Liver (tissue), 7 donors: ENCODE measurements at regions not wholly inside any gene's neighbourhood (a gene's known extent, or its start where the extent isn't known, plus 50 kb on each side); places are given as distances from the start of the nearest gene placed in this dataset.
"Not testable (repeated sequence)": the region's sequence is repeated elsewhere in the genome, so short reads cannot be mapped to it uniquely, and the experiment has no call there.

Experiments used
- DNase-seq: peaks from one replicate; pipeline ENCODE4 v3.0.0-alpha.2; 2017; ENCODE audit warnings: low spot score
- H3K27ac ChIP-seq, 2 donors: one replicate each; pipeline ENCODE4 v1.7.0; 2013; ENCODE audit warnings: inconsistent platforms in 2 of 2, low read length in 2 of 2, control low read depth in 1 of 2, low read depth in 1 of 2, mild to moderate bottlenecking in 1 of 2
- H3K27me3 ChIP-seq, 4 donors: one replicate each; pipeline versions ENCODE4 v1.6.1 to v1.7.0; 2013; ENCODE audit warnings: low read length in 3 of 4, inconsistent platforms in 1 of 4, mild to moderate bottlenecking in 1 of 4, moderate library complexity in 1 of 4; ENCODE audit not compliant: control insufficient read depth in 4 of 4, insufficient read depth in 4 of 4
- H3K36me3 ChIP-seq, 4 donors: one replicate each; pipeline versions ENCODE4 v1.6.1 to v1.7.0; 2013; ENCODE audit warnings: low read length in 3 of 4, mild to moderate bottlenecking in 3 of 4, low read depth in 1 of 4, moderate library complexity in 1 of 4; ENCODE audit not compliant: control insufficient read depth in 4 of 4, insufficient read depth in 3 of 4
- H3K4me1 ChIP-seq, 4 donors: one replicate each; pipeline versions ENCODE4 v1.6.1 to v1.7.0; 2013; ENCODE audit warnings: low read length in 3 of 4, mild to moderate bottlenecking in 3 of 4, moderate library complexity in 1 of 4; ENCODE audit not compliant: control insufficient read depth in 4 of 4, insufficient read depth in 4 of 4
- H3K4me3 ChIP-seq, 3 donors: one replicate each; pipeline versions ENCODE4 v1.6.1 to v1.7.0; 2013; ENCODE audit warnings: low read length in 3 of 3, control low read depth in 1 of 3, low read depth in 1 of 3, mild to moderate bottlenecking in 1 of 3
- H3K9ac ChIP-seq, 2 donors: one replicate each; pipeline ENCODE4 v1.7.0; 2013; ENCODE audit warnings: low read length in 2 of 2, mild to moderate bottlenecking in 2 of 2, moderate library complexity in 2 of 2, control low read depth in 1 of 2, low read depth in 1 of 2
- H3K9me3 ChIP-seq, 4 donors: one replicate each; pipeline versions ENCODE4 v1.6.1 to v1.7.0; 2013; ENCODE audit warnings: low read length in 3 of 4; ENCODE audit not compliant: control insufficient read depth in 4 of 4
- RAD21 ChIP-seq, 2 donors: IDR thresholded peaks; 2 replicates each; pipeline ENCODE4 v1.6.1; 2016; ENCODE audit warnings: antibody characterized with exemption in 2 of 2, mild to moderate bottlenecking in 2 of 2
- WGBS: extraction: QIAGEN DNeasy Blood & Tissue Kit; methylation state at CpG from one replicate; pipeline ENCODE4 v1.1.7; 2013; 5-methylcytosine and 5-hydroxymethylcytosine counted together
- donor health status: healthy.
- donor health status: healthy.
- donor health status: healthy.
- donor health status: healthy.

- DNase-seq, H3K27ac ChIP-seq, H3K9ac ChIP-seq, H3K36me3 ChIP-seq, H3K4me3 ChIP-seq, H3K9me3 ChIP-seq, H3K4me1 ChIP-seq, H3K27me3 ChIP-seq: not testable (repeated sequence)
- WGBS = no CpG with 5 or more reads among the region's 3 CpGs
Observed at GRCh38 chr1:146770998-146771397, 167.1 kb upstream of the NBPF12 start.

- WGBS = no CpG with 5 or more reads among the region's 5 CpGs
- not testable (repeated sequence) for H3K27me3 ChIP-seq, H3K9ac ChIP-seq, DNase-seq, H3K9me3 ChIP-seq, H3K4me3 ChIP-seq, H3K4me1 ChIP-seq, H3K36me3 ChIP-seq, H3K27ac ChIP-seq
Observed at GRCh38 chr1:146763234-146763633, 174.9 kb upstream of the NBPF12 start.

- not testable (repeated sequence) for H3K9me3 ChIP-seq, H3K36me3 ChIP-seq, H3K4me3 ChIP-seq, H3K27me3 ChIP-seq, H3K9ac ChIP-seq, H3K27ac ChIP-seq, H3K4me1 ChIP-seq, DNase-seq
- 46% methylated on average over 3 of the region's 4 CpGs for WGBS
Observed at GRCh38 chr1:146756858-146757257, 181.3 kb upstream of the NBPF12 start.

GRCh38 chr1:146748686-146749085, 189.4 kb upstream of the NBPF12 start:
- 39% methylated on average over 1 of the region's 3 CpGs for WGBS
- peak in 1 of 2 donors; percentile 12 for TF ChIP-seq RAD21 (IDR thresholded peaks at IDR 0.05)
- not testable (repeated sequence) for H3K4me3 ChIP-seq, H3K27me3 ChIP-seq, DNase-seq, H3K9me3 ChIP-seq, H3K27ac ChIP-seq, H3K36me3 ChIP-seq, H3K9ac ChIP-seq, H3K4me1 ChIP-seq

- H3K27me3 ChIP-seq, H3K27ac ChIP-seq, H3K36me3 ChIP-seq, H3K9ac ChIP-seq, H3K4me1 ChIP-seq, H3K9me3 ChIP-seq, DNase-seq, H3K4me3 ChIP-seq: not testable (repeated sequence)
- WGBS = 59% methylated on average over 8 of the region's 11 CpGs
Observed at GRCh38 chr1:146731981-146732680, 206.0 kb upstream of the NBPF12 start.

- not testable (repeated sequence) for H3K27ac ChIP-seq, DNase-seq, H3K27me3 ChIP-seq, H3K9me3 ChIP-seq, H3K36me3 ChIP-seq, H3K4me3 ChIP-seq, H3K9ac ChIP-seq, H3K4me1 ChIP-seq
- WGBS = 64% methylated on average over 6 of the region's 9 CpGs
Observed at GRCh38 chr1:146729642-146730344, 208.3 kb upstream of the NBPF12 start.

GRCh38 chr1:146715054-146715453, 223.1 kb upstream of the NBPF12 start:
- not testable (repeated sequence) for H3K9ac ChIP-seq, H3K27ac ChIP-seq
- 20% methylated on average over 1 of the region's 1 CpG for WGBS

More at GRCh38 chr1:146715054-146715453, 223.1 kb upstream of the NBPF12 start:
- H3K27me3 ChIP-seq, H3K4me3 ChIP-seq, H3K4me1 ChIP-seq, H3K9me3 ChIP-seq, H3K36me3 ChIP-seq, DNase-seq: not testable (repeated sequence)
